Mesothelial cell of epicardium (in vitro differentiated cells): ENCODE measurements at regions not wholly inside any gene's neighbourhood (a gene's known extent, or its start where the extent isn't known, plus 50 kb on each side); places are given as distances from the start of the nearest gene placed in this dataset.

Experiments
- DNase-seq, 2 experiments: peaks; one replicate each; pipeline ENCODE4 v3.0.0; 2021; ENCODE audit warnings: low spot score in 2 of 2; ENCODE audit not compliant: unreplicated experiment in 2 of 2
- H3K27ac Mint-ChIP-seq: 2 replicates; pipeline ENCODE4 v1.8.0; 2021; ENCODE audit warnings: mixed read lengths
- H3K27me3 Mint-ChIP-seq: 2 replicates; pipeline ENCODE4 v1.8.0; 2021; ENCODE audit warnings: low read depth, mixed read lengths
- H3K36me3 Mint-ChIP-seq: 2 replicates; pipeline ENCODE4 v1.8.0; 2021; ENCODE audit warnings: mixed read lengths
- H3K4me1 Mint-ChIP-seq: 2 replicates; pipeline ENCODE4 v1.8.0; 2021; ENCODE audit warnings: mixed read lengths
- H3K4me3 Mint-ChIP-seq: 2 replicates; pipeline ENCODE4 v1.8.0; 2021; ENCODE audit warnings: mild to moderate bottlenecking, moderate library complexity, mixed read lengths
- H3K9me3 Mint-ChIP-seq: 2 replicates; pipeline ENCODE4 v1.8.0; 2021; ENCODE audit warnings: mixed read lengths
- TF ChIP-seq, protein P1 (sequence below): fragments of 200-600 bp; sonication (generic); IDR thresholded peaks from one replicate; pipeline ENCODE4 v1.5.0; 2021; ENCODE audit warnings: antibody characterized with exemption; ENCODE audit not compliant: unreplicated experiment

- Mint-ChIP-seq H3K27ac (no peak overlapping the region), H3K4me3 (no peak overlapping the region), H3K27me3 (no peaks in the 10 kb centered on the region), H3K9me3 (no peaks in the 10 kb centered on the region), H3K36me3 (no peaks in the 10 kb centered on the region), H3K4me1 (peaks cover 17% of the 10 kb centered on the region)
- TF ChIP-seq, protein P1, sequence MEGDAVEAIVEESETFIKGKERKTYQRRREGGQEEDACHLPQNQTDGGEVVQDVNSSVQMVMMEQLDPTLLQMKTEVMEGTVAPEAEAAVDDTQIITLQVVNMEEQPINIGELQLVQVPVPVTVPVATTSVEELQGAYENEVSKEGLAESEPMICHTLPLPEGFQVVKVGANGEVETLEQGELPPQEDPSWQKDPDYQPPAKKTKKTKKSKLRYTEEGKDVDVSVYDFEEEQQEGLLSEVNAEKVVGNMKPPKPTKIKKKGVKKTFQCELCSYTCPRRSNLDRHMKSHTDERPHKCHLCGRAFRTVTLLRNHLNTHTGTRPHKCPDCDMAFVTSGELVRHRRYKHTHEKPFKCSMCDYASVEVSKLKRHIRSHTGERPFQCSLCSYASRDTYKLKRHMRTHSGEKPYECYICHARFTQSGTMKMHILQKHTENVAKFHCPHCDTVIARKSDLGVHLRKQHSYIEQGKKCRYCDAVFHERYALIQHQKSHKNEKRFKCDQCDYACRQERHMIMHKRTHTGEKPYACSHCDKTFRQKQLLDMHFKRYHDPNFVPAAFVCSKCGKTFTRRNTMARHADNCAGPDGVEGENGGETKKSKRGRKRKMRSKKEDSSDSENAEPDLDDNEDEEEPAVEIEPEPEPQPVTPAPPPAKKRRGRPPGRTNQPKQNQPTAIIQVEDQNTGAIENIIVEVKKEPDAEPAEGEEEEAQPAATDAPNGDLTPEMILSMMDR = no peak
- no peak for DNase-seq
Observed at GRCh38 chr2:196513796-196514526, 125.6 kb upstream of the CCDC150 start.

DNA sequence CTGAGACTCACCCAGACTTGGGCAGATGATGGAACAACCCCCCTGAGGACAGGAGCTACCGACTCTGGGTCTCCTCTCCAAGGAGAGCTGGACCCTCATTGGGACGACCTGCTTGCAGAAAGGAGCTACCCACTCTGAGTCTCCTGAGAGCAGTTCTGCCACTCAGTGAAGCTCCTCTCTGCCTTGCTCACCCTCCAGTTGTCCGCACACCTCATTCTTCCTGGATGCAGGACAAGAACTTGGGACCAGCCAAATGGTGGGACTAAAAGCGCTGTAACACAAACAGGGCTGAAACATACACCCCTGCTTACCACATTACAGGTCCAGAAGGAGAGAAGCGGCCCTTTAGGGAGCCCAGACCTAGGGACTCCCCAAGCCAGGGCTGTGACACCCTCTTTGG is 124.9 kb upstream of the CCDC150 start:
- H3K27me3 Mint-ChIP-seq = no peaks in the 10 kb centered on the region
- H3K4me3 Mint-ChIP-seq = no peak overlapping the region
- no peak overlapping the region for H3K27ac Mint-ChIP-seq
- H3K36me3 Mint-ChIP-seq = no peaks in the 10 kb centered on the region
- TF ChIP-seq, protein P1 = no peak
- H3K4me1 Mint-ChIP-seq = peaks cover 19% of the 10 kb centered on the region
- DNase-seq = no peak
- no peaks in the 10 kb centered on the region for H3K9me3 Mint-ChIP-seq

DNA sequence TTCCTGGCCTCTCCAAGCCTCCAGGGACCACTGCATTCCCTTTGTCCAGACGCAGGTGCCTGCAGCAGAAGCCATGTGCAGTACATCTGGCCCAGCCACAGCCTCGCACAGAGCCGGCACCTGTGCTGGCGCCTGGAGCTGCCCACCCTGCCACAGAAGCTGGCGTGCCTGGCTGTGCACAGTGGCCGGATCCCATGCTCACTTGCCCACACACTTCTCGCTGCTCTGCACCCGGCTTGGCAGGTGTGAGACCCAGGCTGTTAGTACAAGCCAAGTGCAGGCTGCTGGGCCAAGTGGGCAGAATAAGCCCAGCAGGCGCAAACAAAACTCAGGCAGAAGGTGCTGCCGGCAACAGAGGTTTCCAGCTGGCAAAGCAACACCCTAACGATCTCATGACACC is 124.5 kb upstream of the CCDC150 start:
- Mint-ChIP-seq H3K4me1 (peaks cover 20% of the 10 kb centered on the region), H3K4me3 (no peak overlapping the region), H3K9me3 (no peaks in the 10 kb centered on the region), H3K36me3 (no peaks in the 10 kb centered on the region), H3K27ac (no peak overlapping the region), H3K27me3 (no peaks in the 10 kb centered on the region)
- DNase-seq = no peak
- TF ChIP-seq, protein P1 = no peak

GRCh38 chr2:196515608-196516007 is 123.9 kb upstream of the CCDC150 start:
- Mint-ChIP-seq H3K27me3 (no peaks in the 10 kb centered on the region), H3K36me3 (no peaks in the 10 kb centered on the region), H3K9me3 (no peaks in the 10 kb centered on the region), H3K27ac (no peak overlapping the region), H3K4me1 (peaks cover 20% of the 10 kb centered on the region), H3K4me3 (no peak overlapping the region)
- no peak for DNase-seq
- TF ChIP-seq, protein P1 = no peak

GRCh38 chr2:196516564-196516963 is 123.0 kb upstream of the CCDC150 start:
- Mint-ChIP-seq H3K27me3 (no peaks in the 10 kb centered on the region), H3K4me3 (no peak overlapping the region), H3K27ac (no peak overlapping the region), H3K36me3 (no peaks in the 10 kb centered on the region), H3K4me1 (peaks cover 20% of the 10 kb centered on the region), H3K9me3 (no peaks in the 10 kb centered on the region)
- DNase-seq = no peak
- TF ChIP-seq, protein P1 = no peak
